MM.1S (cell line): ENCODE measurements at regions not wholly inside any gene's neighbourhood (a gene's known extent, or its start where the extent isn't known, plus 50 kb on each side); places are given as distances from the start of the nearest gene placed in this dataset.

Experiments
- DNase-seq: peaks from one replicate; pipeline ENCODE4 v3.0.0-alpha.2; 2015
- H2AFZ ChIP-seq: fragments of 300-600 bp; sonication (generic); 2 replicates; pipeline ENCODE4 v1.6.0; 2016; ENCODE audit warnings: antibody characterized with exemption, low read length
- H3F3A ChIP-seq: fragments of 300-600 bp; sonication (generic); 2 replicates; pipeline ENCODE4 v1.6.1; 2016; ENCODE audit warnings: mild to moderate bottlenecking, antibody characterized with exemption, low read length, moderate library complexity, mixed read lengths; ENCODE audit not compliant: insufficient read depth
- H3K27ac ChIP-seq: fragments of 300-600 bp; sonication (generic); 2 replicates; pipeline ENCODE4 v1.5.1; 2016; ENCODE audit warnings: mild to moderate bottlenecking, low read length
- H3K27me3 ChIP-seq: fragments of 300-600 bp; sonication (generic); replicated peaks from 2 replicates; pipeline ENCODE4 v1.6.0; 2016; ENCODE audit warnings: low read length; ENCODE audit not compliant: insufficient read depth
- H3K36me3 ChIP-seq: fragments of 300-600 bp; sonication (generic); replicated peaks from 2 replicates; pipeline ENCODE4 v1.6.1; 2016; ENCODE audit warnings: mild to moderate bottlenecking, low read length, mixed read lengths; ENCODE audit not compliant: insufficient read depth
- H3K4me1 ChIP-seq: fragments of 300-600 bp; sonication (generic); 2 replicates; pipeline ENCODE4 v1.6.1; 2016; ENCODE audit warnings: low read length, mixed read lengths
- H3K4me2 ChIP-seq: fragments of 300-600 bp; sonication (generic); 2 replicates; pipeline ENCODE4 v1.6.0; 2016; ENCODE audit warnings: low read depth, low read length
- H3K4me3 ChIP-seq: fragments of 300-600 bp; sonication (generic); 2 replicates; pipeline ENCODE4 v1.5.1; 2016; ENCODE audit warnings: low read length, mixed read lengths
- H3K79me2 ChIP-seq: fragments of 300-600 bp; sonication (generic); 2 replicates; pipeline ENCODE4 v1.6.1; 2016; ENCODE audit warnings: mixed run types, low read length, mixed read lengths
- H3K9ac ChIP-seq: fragments of 300-600 bp; sonication (generic); 2 replicates; pipeline ENCODE4 v1.6.1; 2016; ENCODE audit warnings: low read length, mixed read lengths
- H3K9me2 ChIP-seq: fragments of 300-600 bp; sonication (generic); replicated peaks from 2 replicates; pipeline ENCODE4 v1.6.1; 2016; ENCODE audit warnings: mild to moderate bottlenecking, low read length, mixed read lengths; ENCODE audit not compliant: insufficient read depth
- H3K9me3 ChIP-seq: fragments of 300-600 bp; sonication (generic); replicated peaks from 2 replicates; pipeline ENCODE4 v1.6.1; 2016; ENCODE audit warnings: mild to moderate bottlenecking, low read length, mixed read lengths; ENCODE audit not compliant: insufficient read depth
- H4K20me1 ChIP-seq: fragments of 300-600 bp; sonication (generic); 2 replicates; pipeline ENCODE4 v1.6.1; 2016; ENCODE audit warnings: mild to moderate bottlenecking, low read length, moderate library complexity, mixed read lengths; ENCODE audit not compliant: insufficient read depth
- CTCF ChIP-seq: fragments of 300-600 bp; sonication (generic); IDR thresholded peaks from 2 replicates; pipeline ENCODE4 v1.5.1; 2016; ENCODE audit warnings: antibody characterized with exemption, low read length, mixed read lengths
- EZH2 ChIP-seq: fragments of 300-600 bp; sonication (generic); optimal IDR thresholded peaks from 2 replicates; pipeline ENCODE3; 2017; ENCODE audit warnings: low read depth, mild to moderate bottlenecking, antibody characterized with exemption, low read length, mixed read lengths
- EZH2phosphoT487 ChIP-seq: fragments of 300-600 bp; sonication (generic); IDR thresholded peaks from 2 replicates; pipeline ENCODE4 v1.6.1; 2018; ENCODE audit warnings: antibody characterized with exemption, low read length

GRCh38 chr10:78991187-78991586 is 77.6 kb upstream of the ZMIZ1 start:
- no peak overlapping the region for H2AFZ ChIP-seq
- TF ChIP-seq CTCF = no peak
- no peak for TF ChIP-seq EZH2
- no peak for TF ChIP-seq EZH2phosphoT487

GRCh38 chr10:78992333-78992732 is 76.4 kb upstream of the ZMIZ1 start:
- no peak overlapping the region for H3K9ac ChIP-seq
- no peak overlapping the region for H3K4me3 ChIP-seq
- no peaks in the 10 kb centered on the region for H3K9me2 ChIP-seq
- H3K9me3 ChIP-seq = no peaks in the 10 kb centered on the region
- no peak overlapping the region for H3K27ac ChIP-seq
- H2AFZ ChIP-seq = no peak overlapping the region
- no peaks in the 10 kb centered on the region for H3K27me3 ChIP-seq
- no peaks in the 10 kb centered on the region for H3K79me2 ChIP-seq
- H4K20me1 ChIP-seq = no peaks in the 10 kb centered on the region
- H3F3A ChIP-seq = no peaks in the 10 kb centered on the region
- H3K36me3 ChIP-seq = no peaks in the 10 kb centered on the region
- H3K4me1 ChIP-seq = no peaks in the 10 kb centered on the region
- TF ChIP-seq EZH2 = no peak
- TF ChIP-seq CTCF = no peak
- no peak for TF ChIP-seq EZH2phosphoT487
- no peak for DNase-seq
- no peak overlapping the region for H3K4me2 ChIP-seq

More at GRCh38 chr10:78991187-78991586, 77.6 kb upstream of the ZMIZ1 start:
- H4K20me1 ChIP-seq = no peaks in the 10 kb centered on the region
- H3F3A ChIP-seq = no peaks in the 10 kb centered on the region
- no peak overlapping the region for H3K4me3 ChIP-seq
- H3K79me2 ChIP-seq = no peaks in the 10 kb centered on the region
- H3K4me2 ChIP-seq = no peak overlapping the region
- DNase-seq = no peak
- H3K4me1 ChIP-seq = no peaks in the 10 kb centered on the region
- no peaks in the 10 kb centered on the region for H3K9me2 ChIP-seq
- no peaks in the 10 kb centered on the region for H3K27me3 ChIP-seq
- H3K27ac ChIP-seq = no peak overlapping the region
- H3K9ac ChIP-seq = no peak overlapping the region
- H3K9me3 ChIP-seq = no peaks in the 10 kb centered on the region
- no peaks in the 10 kb centered on the region for H3K36me3 ChIP-seq

- Histone ChIP-seq H3K27me3 (no peaks in the 10 kb centered on the region), H3K79me2 (no peaks in the 10 kb centered on the region), H3K4me3 (no peak overlapping the region), H3K4me1 (peaks cover 9% of the 10 kb centered on the region; the same call in 1 of the 2 replicates), H3K9ac (no peak overlapping the region), H3K9me3 (no peaks in the 10 kb centered on the region), H2AFZ (no peak overlapping the region), H4K20me1 (no peaks in the 10 kb centered on the region), H3K9me2 (no peaks in the 10 kb centered on the region), H3F3A (no peaks in the 10 kb centered on the region), H3K4me2 (no peak overlapping the region), H3K36me3 (no peaks in the 10 kb centered on the region), H3K27ac (no peak overlapping the region)
- TF ChIP-seq EZH2 (no peak), CTCF (no peak), EZH2phosphoT487 (no peak)
- DNase-seq = no peak
Observed at GRCh38 chr10:78993261-78993945, 75.4 kb upstream of the ZMIZ1 start.
